OCI-LY3 (cell line): ENCODE measurements at regions not wholly inside any gene's neighbourhood (a gene's known extent, or its start where the extent isn't known, plus 50 kb on each side); places are given as distances from the start of the nearest gene placed in this dataset.

Source experiments
- EZH2phosphoT487 ChIP-seq: fragments of 200-600 bp; shearing (Covaris generic); IDR thresholded peaks from 2 replicates; pipeline ENCODE4 v1.6.1; 2018; ENCODE audit warnings: antibody characterized with exemption, mixed run types, low read depth
- TF ChIP-seq, protein P1 (sequence below): fragments of 200-600, 300-600 bp; sonication (generic); IDR thresholded peaks from 2 replicates; pipeline ENCODE4 v1.5.1; 2014; ENCODE audit warnings: antibody characterized with exemption, low read length, low read depth

DNA sequence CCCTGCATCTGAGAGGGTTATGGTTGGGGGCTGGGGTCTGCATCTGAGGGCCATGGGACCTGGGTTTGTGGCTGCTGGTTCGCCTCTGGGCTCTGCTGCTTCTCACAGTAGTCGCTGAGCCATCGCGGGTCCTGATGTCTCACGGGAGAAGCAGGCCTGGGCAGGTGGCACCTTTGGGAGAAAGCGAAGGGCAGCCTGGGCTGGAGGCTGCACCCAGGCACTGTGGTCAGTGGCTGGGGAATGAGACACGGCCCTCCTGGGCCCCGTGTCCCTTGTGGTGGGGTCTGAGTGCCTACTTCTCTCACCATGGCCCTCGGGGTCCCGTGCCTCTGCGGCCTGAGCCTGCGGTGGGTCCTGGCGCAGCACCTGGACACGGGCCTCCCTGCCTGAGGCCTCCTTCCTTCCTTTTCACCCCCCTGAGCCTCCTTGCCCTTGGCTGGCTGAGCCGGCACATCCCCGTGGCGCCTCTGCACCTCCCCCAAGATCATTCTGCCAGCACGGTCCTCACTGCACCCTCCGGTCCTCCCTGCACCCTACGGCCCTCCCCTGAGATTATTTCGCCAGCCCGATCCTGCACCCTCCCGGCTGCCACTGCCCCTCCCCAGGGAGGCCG lies 206.0 kb downstream of the ERMARD start:
- TF ChIP-seq, protein P1, sequence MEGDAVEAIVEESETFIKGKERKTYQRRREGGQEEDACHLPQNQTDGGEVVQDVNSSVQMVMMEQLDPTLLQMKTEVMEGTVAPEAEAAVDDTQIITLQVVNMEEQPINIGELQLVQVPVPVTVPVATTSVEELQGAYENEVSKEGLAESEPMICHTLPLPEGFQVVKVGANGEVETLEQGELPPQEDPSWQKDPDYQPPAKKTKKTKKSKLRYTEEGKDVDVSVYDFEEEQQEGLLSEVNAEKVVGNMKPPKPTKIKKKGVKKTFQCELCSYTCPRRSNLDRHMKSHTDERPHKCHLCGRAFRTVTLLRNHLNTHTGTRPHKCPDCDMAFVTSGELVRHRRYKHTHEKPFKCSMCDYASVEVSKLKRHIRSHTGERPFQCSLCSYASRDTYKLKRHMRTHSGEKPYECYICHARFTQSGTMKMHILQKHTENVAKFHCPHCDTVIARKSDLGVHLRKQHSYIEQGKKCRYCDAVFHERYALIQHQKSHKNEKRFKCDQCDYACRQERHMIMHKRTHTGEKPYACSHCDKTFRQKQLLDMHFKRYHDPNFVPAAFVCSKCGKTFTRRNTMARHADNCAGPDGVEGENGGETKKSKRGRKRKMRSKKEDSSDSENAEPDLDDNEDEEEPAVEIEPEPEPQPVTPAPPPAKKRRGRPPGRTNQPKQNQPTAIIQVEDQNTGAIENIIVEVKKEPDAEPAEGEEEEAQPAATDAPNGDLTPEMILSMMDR: no peak
- no peak for TF ChIP-seq EZH2phosphoT487
